CD4-positive, alpha-beta T cell treated with Interferon alpha-2 for 1 hour (primary cell): ENCODE measurements at regions not wholly inside any gene's neighbourhood (a gene's known extent, or its start where the extent isn't known, plus 50 kb on each side); places are given as distances from the start of the nearest gene placed in this dataset.
A peak's percentile ranks its signal among the peaks of the same experiment; 100 is the strongest.

Experiments
- DNase-seq, 2 donors: peaks; one replicate each; pipeline ENCODE4 v3.0.0-alpha.2; 2020 to 2022

DNA sequence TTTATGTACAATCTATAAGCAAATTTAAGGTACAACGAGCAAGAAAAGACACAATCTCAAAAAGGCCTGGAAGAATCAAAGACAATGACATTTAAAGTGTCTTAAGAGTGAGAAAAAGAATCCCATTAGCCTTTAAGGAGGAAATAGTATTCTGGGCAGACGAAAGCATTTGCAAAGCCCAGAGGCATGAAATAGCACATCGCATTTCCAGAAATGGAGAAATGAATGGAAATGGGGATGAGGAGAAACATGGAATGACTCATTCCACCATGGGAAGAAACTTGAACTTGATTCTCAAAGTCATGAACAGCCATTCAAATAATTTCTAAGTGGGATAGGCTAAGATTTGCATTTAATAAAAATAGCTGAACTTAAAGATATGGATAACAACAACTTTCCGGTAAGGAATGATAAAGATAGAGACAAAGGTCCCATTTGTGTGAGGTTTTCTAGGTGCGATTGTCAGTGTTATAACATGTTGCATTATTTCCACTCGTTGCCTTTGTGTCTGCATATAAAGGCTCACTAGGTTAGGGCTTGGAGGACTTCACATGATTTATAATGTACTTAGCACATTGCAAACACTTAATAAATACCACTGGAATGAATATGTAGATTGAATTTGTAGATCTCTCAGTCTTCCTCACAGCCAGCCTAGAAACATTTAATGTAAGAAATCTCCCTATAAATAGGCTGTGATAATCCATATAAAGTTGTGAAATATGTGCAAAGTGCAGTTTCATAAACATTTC lies 310.3 kb upstream of the KLF6 start:
- DNase-seq, result no peak

DNA sequence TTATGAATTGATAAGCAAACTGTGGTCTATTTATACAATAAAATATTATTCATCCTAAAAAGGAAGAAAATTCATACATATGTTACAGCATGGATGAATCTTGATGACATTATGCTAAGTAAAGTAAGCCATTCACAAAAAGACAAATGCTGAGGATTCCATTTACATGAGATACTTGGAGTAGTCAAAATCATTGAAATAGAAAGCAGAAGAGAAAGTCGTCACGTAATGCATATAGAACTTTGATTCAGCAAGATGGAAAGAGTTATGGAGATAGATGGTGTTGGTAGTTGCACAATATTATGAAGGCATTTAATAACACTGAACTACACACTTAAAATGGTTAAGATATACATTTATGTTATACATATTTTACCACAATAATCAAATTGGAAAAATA lies 309.7 kb upstream of the KLF6 start:
- DNase-seq, result no peak

- no peak for DNase-seq
Measured at GRCh38 chr10:4093438-4093837, 308.4 kb upstream of the KLF6 start.

- no peak for DNase-seq
Measured at GRCh38 chr10:4088354-4089066, 303.5 kb upstream of the KLF6 start.

- DNase-seq, result no peak
Measured at GRCh38 chr10:4086131-4086898, 301.3 kb upstream of the KLF6 start.

- no peak for DNase-seq
Measured at GRCh38 chr10:4083509-4084003, 298.5 kb upstream of the KLF6 start.

- DNase-seq, result no peak
Measured at GRCh38 chr10:4082861-4083260, 297.9 kb upstream of the KLF6 start.

GRCh38 chr10:4081685-4082111 lies 296.7 kb upstream of the KLF6 start:
- DNase-seq, result no peak

DNA sequence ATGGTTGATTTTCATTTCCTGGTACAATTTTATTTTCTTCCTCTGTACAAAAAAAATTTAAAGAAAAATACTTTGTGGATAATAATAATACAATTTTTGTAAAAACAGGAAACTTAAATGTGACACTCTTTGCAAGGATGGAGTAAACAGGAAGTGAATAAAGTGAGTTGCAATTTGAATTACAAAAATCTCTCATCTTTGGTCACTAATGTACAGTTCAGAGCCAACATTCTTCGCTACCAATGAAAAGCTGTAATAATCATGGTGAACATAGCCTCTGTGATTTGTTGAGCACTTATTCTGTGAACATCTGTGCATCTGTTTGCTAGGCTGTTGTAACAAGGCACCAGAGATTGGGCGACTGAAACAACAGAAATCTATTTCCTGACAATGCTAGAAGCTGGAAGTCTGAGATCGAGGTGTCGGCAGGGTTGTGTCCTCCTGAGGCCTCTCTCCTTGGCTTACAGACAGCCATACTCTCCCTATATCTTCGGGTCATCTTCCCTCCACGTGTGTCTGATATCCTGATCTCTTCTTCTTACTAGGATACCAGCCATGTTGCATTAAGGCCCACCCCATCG lies 295.3 kb upstream of the KLF6 start:
- no peak for DNase-seq

- no peak for DNase-seq
Measured at GRCh38 chr10:4079803-4080202, 294.8 kb upstream of the KLF6 start.

DNA sequence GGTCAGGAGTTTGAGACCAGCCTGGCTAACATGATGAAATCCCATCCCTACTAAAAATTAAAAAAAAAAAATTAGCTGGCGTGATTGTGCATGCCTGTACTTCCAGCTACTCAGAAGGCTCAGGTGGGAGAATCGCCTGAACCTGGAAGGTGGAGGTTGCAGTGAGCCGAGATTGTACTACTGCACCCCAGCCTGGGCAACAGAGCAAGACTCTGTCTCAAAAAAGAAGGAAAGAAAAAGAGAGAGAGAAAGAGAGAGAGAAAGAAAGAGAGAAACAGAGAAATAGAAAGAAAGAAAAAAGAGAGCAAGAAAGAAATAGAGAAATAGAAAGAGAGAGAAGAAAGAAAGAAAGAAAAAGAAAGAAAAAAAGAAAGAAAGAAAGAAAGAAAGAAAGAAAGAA lies 292.8 kb upstream of the KLF6 start:
- DNase-seq, result no peak

- DNase-seq, result no peak
Measured at GRCh38 chr10:4076983-4077382, 292.0 kb upstream of the KLF6 start.

- no peak for DNase-seq
Measured at GRCh38 chr10:4075443-4075842, 290.4 kb upstream of the KLF6 start.

GRCh38 chr10:4074545-4075407 lies 289.8 kb upstream of the KLF6 start:
- DNase-seq, result peak in 1 of 2 donors; percentile 32

GRCh38 chr10:4073912-4074311 lies 288.9 kb upstream of the KLF6 start:
- no peak for DNase-seq

DNA sequence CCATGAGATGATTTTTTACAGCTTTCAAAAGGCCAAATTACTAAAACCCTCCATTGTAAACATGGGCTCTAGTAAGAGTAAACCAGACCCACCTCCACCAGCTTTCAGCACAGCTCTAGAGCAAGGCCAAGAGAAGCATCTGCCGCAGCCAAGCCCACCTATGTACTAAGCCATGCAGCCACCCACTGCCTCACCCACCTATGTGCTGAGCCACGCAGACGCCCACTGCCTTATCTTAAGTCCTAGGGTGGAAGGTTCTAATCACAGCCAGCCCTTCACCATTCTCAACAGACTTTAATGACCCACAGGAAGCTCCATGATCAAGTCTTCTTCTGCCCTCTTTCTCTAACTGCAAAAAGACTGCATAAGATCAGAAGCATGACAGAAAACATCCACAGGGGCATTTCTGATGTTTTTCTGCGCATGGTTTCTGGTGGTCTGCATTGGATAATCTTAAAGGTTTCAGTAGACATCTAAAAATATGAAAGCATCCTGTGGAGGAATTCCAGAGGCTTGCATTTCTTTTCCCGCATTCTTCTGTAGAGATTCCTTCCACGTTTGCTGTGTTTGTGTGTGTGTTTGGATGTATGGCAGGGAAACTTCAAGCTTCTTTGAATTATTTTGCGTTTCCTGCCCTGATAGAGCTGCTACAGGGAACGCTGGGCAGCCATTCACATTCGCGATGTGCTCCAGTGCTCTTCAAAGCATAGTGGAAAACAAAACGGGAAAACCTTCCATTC lies 286.1 kb upstream of the KLF6 start:
- DNase-seq, result no peak

- no peak for DNase-seq
Measured at GRCh38 chr10:4070184-4070583, 285.2 kb upstream of the KLF6 start.

DNA sequence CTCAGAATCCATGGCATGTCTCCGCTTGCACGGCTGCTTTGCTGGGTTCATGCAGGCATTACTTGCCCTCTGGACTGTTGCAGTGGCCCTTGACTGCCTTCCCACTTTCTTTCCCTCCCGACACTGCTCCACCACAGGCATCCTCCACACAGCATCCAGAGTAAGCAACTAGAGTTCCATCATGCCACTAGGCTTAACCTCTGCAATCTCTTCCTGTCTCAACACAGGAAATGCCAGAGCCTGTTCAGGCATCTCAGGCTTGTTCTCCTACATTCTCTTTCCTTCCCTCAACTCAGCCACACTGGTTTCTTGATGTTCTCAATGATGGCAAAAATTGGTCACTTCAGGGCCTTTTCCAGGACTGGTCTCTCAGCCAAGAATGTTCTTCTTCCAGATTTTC lies 284.5 kb upstream of the KLF6 start:
- no peak for DNase-seq

DNA sequence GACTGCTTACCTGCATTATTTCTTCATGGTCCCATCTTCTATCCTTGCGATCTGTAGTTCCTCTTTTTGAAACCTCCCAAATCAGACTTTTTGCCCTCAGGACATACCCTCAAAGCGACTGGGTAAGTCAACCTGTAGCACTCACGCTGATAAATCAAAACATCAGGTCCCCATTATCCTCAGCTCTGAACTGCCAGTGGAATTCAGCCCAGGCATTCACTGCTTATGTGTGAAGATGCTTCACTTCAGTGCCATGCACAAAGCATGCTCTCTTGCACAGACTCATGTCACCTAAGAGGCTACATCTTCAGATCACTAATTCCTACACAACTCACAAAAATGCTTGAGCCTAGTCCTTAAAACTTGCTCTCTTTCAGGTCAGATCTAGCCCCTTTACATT lies 283.6 kb upstream of the KLF6 start:
- no peak for DNase-seq

GRCh38 chr10:4067931-4068561 lies 283.0 kb upstream of the KLF6 start:
- no peak for DNase-seq

DNA sequence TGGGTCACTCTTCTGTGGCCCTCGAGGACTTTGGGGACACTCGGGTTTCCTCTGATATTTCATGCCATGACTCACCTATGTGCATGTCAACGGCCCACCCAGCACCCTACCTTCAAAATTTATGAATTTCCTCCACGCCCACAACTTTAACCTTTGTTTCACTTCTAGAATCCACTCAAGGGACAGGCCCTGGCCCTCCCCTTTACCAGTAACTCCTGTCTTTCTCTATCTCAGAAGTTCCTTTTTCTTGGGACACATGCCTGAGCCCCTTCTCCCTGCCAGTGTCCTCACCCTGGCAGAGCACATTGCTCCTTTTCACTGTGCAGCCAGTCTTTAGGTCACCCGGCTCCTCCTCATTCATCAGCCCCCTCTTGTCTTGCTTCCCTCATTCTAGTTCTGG lies 282.5 kb upstream of the KLF6 start:
- peak in 1 of 2 donors; percentile 15 for DNase-seq
